ENCODE measurements at regions not wholly inside any gene's neighbourhood (a gene's known extent, or its start where the extent isn't known, plus 50 kb on each side); places are given as distances from the start of the nearest gene placed in this dataset.

- CTCF ChIA-PET (ENCODE audit: partially characterized antibody) = interaction anchor here (1.2 to 1.3 kb wide), 2 partner anchors 25 to 87 kb away, joined by 3 to 4 read pairs; no protein-coding TSS in a partner anchor
- FAIRE-seq = no peak
- POLR2A ChIA-PET (ENCODE audit: partially characterized antibody) = no interaction called here
These were observed 97.1 kb upstream of the TMEM178A start for GRCh38 chr2:39568561-39569006.

More at GRCh38 chr2:39568561-39569006, 97.1 kb upstream of the TMEM178A start:
- no peaks in the 10 kb centered on the region for H3K27me3 ChIP-seq (replicated peaks in 1 of 4; ENCODE audit: control insufficient read depth in 3 of 4, extremely low read depth in 1 of 4, insufficient read depth in 3 of 4, low read length in 3 of 4)
- H2AFZ ChIP-seq (ENCODE audit: low read length) = no peak overlapping the region
- H2AK5ac ChIP-seq (ENCODE audit: low read depth, low read length) = no peak overlapping the region
- no peak overlapping the region for H4K8ac ChIP-seq (ENCODE audit: extremely low read depth, insufficient read depth, low read length)
- H3K27ac ChIP-seq (ENCODE audit: low read depth, low read length) = no peak overlapping the region
- H2BK5ac ChIP-seq (ENCODE audit: low read depth, low read length) = no peak overlapping the region
- H2BK15ac ChIP-seq (ENCODE audit: low read length) = no peak overlapping the region
- no peak overlapping the region for H3K23ac ChIP-seq (ENCODE audit: insufficient read length)
- WGBS, 2 experiments (ENCODE audit: extremely low coverage in 1 of 2, insufficient coverage in 1 of 2, insufficient read length in 1 of 2, insufficient replicate concordance in 2 of 2, low coverage in 1 of 2, low lambda C conversion rate in 2 of 2, missing lambda C conversion rate in 1 of 2) = 95% methylated on average over 3 of the region's 3 CpGs; no CpG with 5 or more reads in 1 of the 2 experiments
- no peak overlapping the region for H3K9ac ChIP-seq (replicated peaks in 1 of 4; ENCODE audit: extremely low read depth in 1 of 4, low read depth in 3 of 4, low read length in 3 of 4)
- H4K20me1 ChIP-seq (replicated peaks in 1 of 2; ENCODE audit: control insufficient read depth in 1 of 2, insufficient read depth in 2 of 2, low read length in 2 of 2) = no peaks in the 10 kb centered on the region
- H3K79me1 ChIP-seq (ENCODE audit: low read depth, low read length) = no peaks in the 10 kb centered on the region; the same call in 1 of the 2 replicates
- no peak overlapping the region for H4K91ac ChIP-seq (replicated peaks; ENCODE audit: insufficient read length, low read length)
- no peak overlapping the region for H4K5ac ChIP-seq (ENCODE audit: insufficient read length, low read depth, low read length)
- 0 out of 4 replicates have a peak, but pooled peaks cover 0 to 3% of the 10 kb centered on the region in 2 experiments for H3K9me3 ChIP-seq (ENCODE audit: insufficient read depth in 2 of 2, low read depth in 1 of 2, low read length in 1 of 2)
- no peaks in the 10 kb centered on the region for H3K79me2 ChIP-seq (ENCODE audit: control insufficient read depth in 1 of 2, insufficient read depth in 2 of 2, low read length in 2 of 2)
- no peak for TF ChIP-seq RXRA (IDR thresholded peaks at IDR 0.05; ENCODE audit: insufficient read depth, low read depth, low read length)
- TF ChIP-seq SP1 (IDR thresholded peaks at IDR 0.05; ENCODE audit: low read depth, low read length) = no peak
- no peak for TF ChIP-seq E2F6 (IDR thresholded peaks at IDR 0.05)
- no peak for TF ChIP-seq GTF2F1 (IDR thresholded peaks at IDR 0.05; ENCODE audit: borderline replicate concordance, low read depth, low read length)
- no peak for TF ChIP-seq BACH1 (IDR thresholded peaks at IDR 0.05; ENCODE audit: low read length)
- H3K4me2 ChIP-seq (ENCODE audit: insufficient read depth in 1 of 2, low read depth in 2 of 2, low read length in 2 of 2) = no peak overlapping the region
- no peaks in the 10 kb centered on the region for H3K23me2 ChIP-seq (ENCODE audit: low read depth, low read length)
- no peak overlapping the region for H3K18ac ChIP-seq (ENCODE audit: extremely low read depth, low read length)
- peaks cover 0 to 4% (median 2%) of the 10 kb centered on the region in 4 experiments; a peak in 1 of 7 replicates for H3K4me1 ChIP-seq (replicated peaks in 1 of 4; ENCODE audit: control insufficient read depth in 3 of 4, insufficient read depth in 4 of 4, low read length in 3 of 4)
- no peak overlapping the region for H2BK20ac ChIP-seq (ENCODE audit: low read length)
- H2BK120ac ChIP-seq (replicated peaks; ENCODE audit: low read depth, low read length) = no peak overlapping the region
- no peak overlapping the region for H3K14ac ChIP-seq (ENCODE audit: insufficient read length)
- no peaks in the 10 kb centered on the region for H3K36me3 ChIP-seq (ENCODE audit: control insufficient read depth in 2 of 4, insufficient read depth in 4 of 4, low read length in 3 of 4)
- no peak overlapping the region for H2BK12ac ChIP-seq (ENCODE audit: low read depth, low read length)
- no peak overlapping the region for H3K4me3 ChIP-seq (ENCODE audit: extremely low read depth in 1 of 4, insufficient read depth in 2 of 4, low read depth in 3 of 4, low read length in 4 of 4)
- H3K56ac ChIP-seq (replicated peaks; ENCODE audit: insufficient read length, low read depth, low read length) = no peak overlapping the region
- H3K4ac ChIP-seq (replicated peaks; ENCODE audit: insufficient read length, low read depth, low read length) = no peak overlapping the region
- DNase-seq (ENCODE audit: low read depth in 1 of 2, low spot score in 2 of 2) = no peak

Measured in H1 (cell line).